Fibroblast of the conjunctiva (primary cell): ENCODE measurements at regions not wholly inside any gene's neighbourhood (a gene's known extent, or its start where the extent isn't known, plus 50 kb on each side); places are given as distances from the start of the nearest gene placed in this dataset.

Experiments used
- DNase-seq: peaks from one replicate; pipeline ENCODE4 v3.0.0-alpha.2; 2010; ENCODE audit warnings: low read depth

DNA sequence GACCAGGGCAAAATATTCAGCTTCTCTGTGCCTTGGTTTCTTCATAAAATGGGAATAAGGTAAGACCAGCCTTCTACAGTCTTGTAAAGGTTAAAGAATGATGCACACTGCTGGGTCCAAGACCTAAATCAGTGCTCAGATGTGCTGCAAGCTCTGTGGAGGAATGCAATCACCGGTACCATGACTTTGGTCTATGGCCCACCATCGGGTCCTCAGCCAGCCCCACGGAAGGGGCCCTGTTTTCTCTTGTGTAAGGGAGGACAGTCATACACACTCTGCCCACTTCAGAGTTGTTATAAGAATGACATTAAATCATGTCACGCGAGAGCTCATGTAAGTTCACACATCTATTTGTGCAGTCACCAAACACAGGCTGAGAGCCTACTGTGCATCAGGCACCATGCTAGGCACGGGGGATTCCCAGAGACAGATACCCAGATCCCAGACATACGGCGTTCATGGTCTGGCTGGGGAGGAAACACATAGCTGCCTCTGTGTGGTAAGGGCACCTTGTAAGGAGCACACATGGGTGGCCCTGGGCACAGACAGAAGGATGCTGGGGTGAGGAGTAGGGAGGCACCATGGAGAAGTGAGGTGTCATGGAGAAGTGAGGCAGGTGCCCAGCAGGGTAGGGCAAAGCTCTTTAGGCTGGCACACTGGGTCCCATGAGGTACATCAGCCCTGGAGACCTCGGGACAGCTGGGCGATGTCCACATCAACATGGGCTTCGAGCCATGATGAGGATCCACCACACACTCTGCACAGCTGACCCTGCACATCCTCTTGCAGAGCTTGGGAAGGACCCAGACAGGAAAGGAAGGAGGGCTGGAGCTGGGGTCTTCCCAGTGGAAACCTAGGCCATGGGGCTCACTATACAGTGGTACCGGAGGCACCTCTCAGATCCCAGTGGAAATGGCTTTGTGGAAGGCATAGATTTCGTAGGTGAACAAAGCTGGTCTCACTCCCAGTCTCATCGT is 190.4 kb upstream of the DIO3 start:
- no peak for DNase-seq

DNA sequence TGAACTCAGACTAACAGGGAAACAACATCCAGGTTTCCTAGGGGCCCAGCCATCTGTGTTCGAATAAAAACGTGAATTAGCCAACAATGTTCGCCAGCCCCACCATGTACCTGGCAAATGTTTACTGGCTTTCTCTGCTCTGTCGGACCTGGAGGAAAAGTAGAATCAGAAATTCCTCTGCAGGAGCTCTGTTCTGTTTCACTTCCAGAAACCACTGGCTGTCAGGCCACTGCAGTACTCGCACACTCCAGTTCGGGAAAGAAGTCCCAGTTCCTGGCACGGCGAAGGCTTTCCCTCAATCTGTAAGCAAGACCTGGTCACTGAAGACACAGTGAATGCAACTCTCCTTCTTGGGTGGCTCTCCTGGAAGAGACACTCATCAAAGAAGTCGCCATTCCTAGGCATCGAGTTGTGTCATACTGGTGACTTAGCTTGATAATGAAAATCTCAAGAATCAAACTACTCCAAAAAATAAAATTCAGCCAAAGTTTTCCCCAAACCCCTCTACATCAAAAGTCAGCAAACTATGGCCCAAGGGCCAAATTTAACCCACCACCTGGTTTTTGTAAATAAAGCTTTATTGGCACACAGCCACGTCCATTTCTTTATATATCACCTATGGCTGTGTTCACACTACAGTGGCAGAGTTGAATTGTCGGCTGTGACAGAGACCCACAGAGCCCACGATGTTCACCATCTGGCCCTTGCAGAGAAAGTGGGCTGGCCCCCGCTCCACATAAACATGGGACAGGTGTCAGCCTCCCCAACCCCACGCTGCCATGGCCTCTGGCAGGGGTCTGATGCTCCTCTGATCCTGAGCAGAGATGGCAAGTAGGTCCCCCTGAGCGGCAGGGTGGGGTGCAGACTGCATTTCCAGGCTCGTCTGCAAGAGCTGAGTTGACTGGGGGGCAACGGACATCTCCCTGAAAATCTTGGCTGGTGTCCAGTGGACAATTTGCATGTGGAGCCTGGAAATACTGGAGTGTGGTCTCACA is 189.2 kb upstream of the DIO3 start:
- DNase-seq = no peak

DNA sequence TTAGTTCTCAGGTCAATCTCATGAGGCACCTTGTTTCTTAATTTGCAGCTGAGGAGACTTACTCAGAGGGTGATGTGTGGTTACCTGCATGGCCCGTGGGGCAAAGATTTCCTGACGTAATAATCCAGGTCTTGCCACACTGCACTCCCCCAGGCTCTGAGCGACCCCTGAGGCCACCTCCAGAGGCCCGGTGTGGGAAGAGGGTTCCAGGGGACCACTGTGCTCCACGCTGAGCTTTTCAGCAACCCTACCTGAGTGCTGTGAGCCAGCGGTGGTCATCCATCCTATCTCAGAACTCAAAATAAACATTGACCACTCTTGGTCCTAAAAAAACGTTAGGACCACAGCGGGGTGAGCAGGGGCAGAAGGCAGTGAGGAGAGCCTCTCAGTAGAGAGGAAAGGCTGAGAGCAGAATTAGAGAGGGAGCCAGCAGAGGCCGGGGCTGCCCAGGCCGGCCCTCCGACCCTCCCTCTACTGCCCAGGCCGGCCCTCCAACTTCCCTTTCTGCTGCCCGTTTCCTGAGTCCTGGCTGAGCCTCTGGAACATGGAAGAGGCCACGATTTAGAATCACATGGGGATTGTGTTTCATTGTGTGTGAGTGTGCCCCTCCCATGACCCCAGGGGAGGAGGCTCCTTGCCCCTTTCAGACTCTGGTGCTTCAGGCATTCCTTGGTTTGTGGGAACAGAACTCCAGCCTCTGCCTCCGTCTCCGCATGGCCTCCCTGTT is 188.2 kb upstream of the DIO3 start:
- no peak for DNase-seq

DNA sequence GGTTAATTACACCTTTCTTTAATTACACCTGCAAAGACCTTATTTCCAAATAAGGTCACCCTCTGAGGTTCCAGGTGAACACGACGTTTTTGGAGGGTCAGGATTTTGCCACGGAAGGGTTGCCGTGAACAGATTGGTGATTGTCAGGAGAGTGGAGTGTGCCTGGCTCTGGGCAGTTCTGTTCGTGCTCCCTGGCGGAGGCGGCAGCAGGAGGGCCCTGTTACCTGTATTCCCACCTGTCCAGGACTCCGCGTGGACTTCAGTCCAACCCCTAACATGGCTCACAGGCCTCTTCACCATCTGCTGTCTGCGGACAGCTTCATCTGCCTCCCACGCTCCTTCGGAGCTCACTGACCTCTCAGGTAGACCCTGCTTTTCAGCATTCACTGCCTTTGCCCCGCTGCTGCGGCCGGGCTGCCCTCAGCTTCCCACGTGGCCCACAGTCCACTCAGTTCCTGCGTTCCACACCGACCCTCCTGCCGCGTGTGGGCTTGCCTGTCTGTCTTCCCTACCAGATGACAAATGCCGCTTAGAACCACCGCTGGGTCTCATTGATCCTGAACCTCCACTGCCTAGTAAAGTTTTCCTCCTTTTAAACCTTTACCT is 187.5 kb upstream of the DIO3 start:
- no peak for DNase-seq

DNA sequence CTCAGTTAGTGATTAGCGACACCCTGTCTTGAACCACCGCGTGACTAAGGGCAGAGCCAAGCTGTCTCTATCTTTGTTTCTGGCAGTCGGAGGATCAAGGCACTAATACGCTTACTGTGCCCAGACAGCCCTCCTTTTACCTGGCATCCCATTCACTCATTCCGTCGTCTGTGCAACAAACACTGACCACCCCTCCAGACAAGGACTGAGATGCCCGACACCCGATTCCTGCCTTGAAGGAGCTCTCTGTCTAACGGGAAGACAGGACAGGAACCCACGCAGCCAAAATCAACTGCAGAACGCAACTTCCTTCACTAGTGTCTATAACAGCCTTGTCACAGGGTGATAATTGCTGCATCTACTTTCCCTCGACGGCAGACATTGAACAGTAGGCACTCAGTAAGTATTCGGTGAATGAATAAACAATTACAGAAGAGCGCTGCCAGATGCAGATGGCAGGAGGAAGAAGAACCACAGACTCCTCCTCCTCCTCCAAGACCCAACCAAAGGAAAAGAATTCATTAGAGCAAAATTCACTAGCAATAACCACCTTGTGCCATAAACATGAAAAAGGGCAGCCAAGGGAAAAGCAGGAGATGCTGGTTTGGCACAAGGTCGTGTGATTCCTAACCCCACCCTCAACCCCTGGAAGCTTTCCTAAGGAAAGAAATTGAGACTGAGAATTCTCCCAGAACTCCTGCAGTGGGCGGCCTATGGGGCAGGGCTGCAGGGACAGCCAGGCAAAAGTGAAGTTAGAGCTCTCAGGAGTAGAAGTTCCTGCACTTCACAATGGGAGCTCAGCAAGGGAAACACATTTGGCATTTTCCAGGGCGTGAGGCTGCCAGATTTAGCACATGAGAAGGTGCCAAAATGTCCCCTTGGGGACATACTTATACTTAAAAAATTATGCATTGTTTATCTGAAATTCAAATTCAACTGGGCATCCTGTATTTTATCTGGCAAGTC is 186.6 kb upstream of the DIO3 start:
- no peak for DNase-seq

DNA sequence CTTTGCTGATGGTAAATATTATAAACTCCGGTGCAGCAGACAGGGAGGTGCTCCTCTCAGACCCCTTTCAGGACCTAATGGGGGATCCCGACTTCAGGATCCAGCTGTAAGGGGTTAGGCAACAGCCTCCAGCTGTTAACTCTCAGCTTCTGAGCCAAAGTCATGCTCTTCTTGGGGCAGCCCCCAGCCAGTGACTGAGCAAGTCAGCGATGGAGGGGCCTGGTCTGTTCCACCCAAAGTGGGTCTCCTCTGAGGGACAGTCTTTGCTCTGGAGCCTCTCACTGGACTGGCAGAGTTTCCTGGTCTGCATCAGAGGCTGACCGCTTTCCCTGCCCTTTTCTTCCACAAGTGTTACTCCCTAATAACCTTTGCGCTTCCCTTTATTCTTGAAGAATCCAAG is 184.2 kb upstream of the DIO3 start:
- DNase-seq = no peak

DNA sequence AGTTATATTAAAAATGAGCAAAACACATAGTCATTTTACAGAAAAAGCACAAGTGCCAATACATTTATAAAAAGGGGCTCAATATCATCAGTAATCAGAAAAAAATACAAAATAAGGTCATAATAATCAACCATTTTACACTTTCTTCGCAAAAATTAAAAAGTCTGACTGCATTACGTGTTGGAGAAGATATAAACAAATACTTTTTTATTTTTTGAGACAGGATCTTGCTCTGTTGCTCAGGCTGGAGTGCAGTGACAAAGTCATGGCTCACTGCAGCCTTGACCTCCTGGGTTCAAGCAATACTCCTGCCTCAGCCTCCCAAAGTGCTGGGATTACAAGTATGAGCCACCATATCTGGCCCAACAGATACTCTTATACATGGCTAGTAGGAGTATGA is 181.5 kb upstream of the DIO3 start:
- no peak for DNase-seq

DNA sequence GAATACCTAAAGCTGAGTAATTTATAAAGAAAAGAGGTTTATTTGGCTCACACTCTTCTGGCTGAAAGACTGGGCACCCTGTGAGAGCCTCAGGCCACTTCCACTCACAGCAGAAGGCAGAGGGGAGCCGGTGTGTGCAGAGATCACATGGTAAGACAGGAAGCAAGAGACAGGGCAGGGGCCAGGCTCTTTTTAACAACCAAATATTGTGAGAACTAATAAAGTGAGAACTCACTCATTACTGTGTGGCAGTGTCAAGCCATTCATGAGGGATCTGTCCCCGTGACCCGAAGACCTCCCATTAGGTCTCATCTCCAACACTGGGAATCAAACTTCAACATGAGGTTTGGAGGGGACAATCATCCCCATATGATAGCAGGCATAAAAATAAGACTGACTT is 180.8 kb upstream of the DIO3 start:
- no peak for DNase-seq

DNA sequence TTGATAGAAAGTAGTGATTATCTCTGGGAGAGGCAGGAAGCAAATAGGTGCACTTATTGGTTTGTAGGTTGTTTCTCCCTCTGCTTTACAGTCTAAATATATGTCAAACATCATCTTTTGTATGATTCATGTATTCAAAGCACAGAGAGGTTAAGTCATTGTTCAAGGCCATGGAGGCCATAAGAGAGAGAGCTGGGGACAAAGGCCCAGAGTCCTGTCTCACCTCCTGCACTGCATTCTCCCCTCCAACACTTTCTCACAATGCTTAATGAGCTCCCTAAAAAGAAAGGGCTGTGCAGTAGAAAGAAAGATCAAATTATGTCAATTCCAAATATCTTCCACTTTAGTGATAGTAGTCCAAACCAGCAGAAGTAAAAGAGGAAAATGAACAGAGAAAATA is 180.4 kb upstream of the DIO3 start:
- DNase-seq = no peak

DNA sequence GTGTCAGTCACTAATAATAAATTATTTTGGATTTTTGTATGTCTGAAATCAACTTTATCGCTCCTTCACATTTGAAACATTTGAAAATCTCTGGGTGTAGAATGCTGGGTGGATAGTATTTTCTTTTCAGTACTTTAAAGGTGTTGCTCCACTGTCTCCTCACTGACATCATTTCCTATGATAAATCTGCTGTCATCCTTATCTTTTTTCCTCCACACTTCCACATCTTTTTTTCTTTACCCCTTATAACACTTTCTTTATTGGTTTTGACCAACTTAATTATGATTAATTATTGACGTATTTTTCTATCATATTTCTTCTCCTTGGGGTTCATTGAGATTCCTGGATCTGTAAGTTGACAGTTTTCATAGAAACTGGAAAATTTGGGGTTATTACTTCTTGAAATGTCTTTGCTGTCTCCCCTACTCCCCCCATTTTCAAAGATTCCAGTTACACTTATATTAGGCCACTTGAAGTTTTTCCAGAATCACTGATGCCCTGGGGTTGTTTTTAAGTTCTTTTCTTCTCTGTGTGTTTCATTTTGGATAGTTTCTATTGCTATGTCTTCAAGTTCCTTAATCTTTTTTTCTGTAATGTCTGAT is 177.5 kb upstream of the DIO3 start:
- DNase-seq = no peak

DNA sequence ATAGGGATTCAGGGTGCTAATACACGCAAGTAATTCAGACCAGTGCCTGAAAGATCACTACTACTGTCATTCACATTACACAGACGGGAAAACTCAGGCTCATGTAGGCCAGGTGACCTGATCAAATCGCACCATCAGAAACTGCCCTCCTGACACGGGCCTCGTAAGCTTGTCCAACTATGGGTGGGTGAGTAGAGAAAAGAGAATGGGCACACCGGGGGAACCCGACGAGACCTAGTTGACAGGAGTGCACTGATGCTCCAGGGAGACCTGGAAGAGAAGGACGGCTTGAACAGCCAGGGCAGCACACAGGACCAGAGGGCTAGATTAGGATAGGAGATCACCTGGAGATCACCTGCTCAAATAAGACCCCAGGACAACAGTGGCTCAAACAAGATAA is 166.9 kb upstream of the DIO3 start:
- DNase-seq = no peak

DNA sequence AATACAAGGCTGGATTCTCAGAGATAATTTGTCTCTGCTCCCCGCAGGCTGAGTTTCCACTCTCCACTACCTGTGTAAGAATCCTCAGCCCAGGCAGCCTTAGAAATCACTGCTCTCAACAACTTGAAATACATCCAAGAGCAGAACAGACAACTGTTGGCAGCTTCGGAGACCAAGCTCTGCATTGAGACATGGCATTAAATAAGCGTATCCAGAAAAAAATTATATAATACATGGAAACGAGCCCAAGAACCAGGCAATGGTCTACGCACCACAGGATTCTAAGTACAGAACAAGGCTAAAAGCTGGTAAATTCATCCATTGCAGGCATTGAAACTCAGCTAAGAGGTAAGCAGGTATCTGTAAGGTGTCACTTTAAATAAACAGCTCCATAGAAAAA is 165.5 kb upstream of the DIO3 start:
- DNase-seq = no peak

DNA sequence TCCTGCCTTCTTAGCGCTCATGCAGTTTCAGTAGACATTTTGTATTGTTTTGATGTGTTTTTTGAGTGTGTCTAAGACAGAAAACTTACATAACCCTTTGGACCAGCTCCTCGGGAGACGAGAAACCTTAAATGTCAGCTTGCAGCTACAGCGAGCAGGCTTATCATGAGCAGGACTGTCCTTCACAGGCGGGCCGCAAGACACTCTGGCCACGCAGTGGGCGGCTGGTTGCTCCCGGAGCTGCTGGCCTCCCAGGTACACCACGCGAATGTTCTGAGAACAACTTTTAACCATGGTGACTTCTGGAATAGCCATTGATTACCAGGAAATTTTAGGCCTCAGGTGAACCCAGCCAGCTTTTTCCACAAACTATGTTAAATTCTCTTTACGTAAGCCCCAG is 164.1 kb upstream of the DIO3 start:
- no peak for DNase-seq

DNA sequence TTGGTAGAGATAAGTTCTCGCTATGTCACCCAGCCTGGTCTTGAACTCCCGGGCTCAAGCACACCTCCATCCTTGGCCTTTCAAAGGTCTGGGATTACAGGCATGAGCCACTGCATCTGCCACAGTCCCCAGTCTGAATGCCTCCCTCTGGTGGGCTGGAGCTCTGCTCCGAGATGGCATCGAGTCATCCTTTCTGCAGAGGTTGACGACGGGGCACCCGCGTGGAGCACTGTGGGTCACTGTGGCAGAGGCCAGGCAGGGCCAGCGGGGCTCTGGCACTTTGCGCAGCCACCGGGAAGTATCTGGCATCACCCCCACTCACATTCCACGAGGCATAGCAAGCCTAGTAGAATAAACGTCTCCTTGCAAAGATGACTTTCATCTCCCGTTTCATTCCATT is 163.3 kb upstream of the DIO3 start:
- no peak for DNase-seq

DNA sequence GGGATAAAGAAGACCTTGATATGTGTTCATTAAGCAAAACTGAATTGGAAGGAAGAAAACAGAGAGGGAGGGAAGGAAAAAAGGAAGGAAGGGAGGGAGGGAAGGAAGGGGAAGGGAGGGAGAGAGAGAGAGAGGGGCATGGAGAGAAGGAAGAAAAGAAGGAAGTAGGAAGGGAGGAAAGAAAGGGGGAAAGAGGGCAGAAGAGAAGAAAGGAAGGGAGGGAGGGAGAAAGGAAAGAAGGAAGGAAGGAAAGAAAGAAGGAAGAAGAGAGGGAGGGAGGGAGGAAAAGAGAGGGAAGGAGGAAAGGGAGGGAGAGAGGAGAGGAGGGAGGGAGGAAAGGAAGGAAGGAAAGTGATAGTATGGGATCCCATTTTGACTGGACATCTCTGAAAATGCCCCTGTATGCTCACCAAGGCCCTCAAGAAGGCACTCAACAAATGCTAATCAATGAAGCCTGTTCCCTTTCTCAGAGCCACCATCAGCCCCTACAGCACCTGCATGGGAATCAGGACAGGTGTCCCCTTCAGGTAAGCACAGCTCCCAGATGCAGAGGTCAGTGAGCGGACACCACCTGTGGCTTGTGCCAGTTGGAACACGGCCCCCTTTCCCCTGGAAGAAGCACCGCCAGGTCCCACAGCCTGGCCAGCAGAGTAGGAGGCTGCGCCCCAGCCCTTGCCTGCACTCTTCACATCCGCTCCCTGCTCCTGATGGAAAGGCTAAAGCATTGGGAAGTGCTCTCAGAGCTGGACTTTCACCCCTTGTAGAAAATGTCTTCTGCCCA is 161.4 kb upstream of the DIO3 start:
- no peak for DNase-seq

DNA sequence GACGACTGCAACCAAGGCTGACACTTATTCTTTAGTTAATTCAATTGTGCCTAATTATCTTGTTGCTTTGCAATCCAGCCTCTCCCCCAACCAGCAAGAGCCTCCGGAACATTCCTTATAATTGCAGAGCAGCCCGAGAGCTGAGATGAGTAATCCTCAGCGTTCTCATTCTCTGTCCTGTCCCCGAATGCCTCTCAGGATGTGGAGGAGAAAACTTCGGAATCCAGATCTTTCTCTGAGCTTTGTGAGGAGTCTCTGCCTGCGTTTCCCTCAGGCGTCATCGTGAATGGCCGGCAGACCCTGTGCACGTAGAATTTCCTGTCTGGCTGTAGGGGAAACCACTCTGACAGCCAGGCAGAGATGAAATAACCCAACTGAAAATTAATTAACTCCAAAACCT is 160.5 kb upstream of the DIO3 start:
- DNase-seq = no peak

DNA sequence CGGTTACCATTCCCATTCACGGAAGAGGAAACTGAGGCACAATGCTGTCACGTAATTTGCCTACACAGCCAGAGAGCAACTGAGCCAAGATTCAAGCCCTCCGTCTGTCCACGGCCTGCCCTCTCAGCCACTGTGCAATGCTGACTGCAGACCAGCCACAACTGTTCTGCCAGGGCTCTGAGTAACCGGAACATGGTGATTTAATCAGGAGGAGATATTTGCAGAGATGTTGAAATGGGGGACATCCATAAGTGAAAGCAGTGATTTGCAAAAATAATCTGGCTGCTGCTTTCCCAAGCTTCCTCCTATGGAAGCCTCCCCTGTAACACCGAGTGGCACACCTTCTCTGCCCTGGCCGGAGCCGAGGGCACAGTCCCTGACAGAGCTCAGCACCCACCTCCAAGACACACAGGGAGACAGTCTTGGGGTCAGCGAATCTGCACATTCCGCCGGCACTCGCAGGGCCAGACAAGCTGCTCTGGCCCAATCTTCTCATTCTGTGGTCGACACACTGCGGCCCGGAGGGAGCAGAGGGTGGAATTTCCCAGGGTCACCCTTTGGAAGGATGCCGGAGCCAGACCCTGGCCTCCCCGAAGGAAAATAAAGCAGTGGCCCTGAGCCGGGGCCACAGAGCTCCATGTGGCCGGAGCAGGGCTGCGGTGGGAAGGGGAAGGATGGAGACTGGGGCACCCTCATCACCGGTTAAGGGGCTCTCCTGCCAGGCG is 158.2 kb upstream of the DIO3 start:
- no peak for DNase-seq

DNA sequence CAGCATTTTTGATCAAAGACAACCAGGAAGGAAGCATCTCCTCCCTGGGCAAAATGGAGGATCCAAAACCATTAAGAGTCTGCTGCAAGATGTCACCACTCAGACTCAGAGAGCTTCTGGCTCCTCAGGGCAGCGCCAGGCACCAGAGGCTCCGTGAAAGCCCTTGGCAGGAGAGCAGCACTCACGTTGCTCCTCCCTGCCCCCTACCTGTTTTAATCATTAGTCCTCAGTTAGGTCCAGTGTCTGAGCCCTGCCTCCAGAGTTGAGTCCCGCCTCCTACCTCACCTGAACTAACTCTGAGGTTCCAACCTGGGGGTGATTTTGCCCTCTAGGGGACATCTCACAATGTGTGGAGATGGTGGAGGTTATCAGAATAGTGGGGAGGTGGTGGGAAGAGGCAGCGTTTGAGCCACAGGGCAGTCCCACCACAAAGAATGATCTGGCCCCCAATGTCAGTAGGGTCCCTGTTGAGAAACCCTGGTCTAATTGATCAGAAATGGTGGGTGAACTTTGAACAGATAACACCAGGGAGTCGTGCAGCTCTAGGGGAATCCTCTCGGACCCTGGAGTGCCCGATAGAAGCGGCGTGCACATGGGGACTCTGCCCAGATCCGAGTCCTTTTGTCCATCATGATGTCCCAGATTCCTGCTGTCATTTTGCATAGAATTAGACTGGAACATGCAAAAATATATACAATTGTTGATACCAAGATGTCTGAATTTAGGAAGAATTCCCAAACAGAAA is 156.7 kb upstream of the DIO3 start:
- no peak for DNase-seq
